ENCODE measurements at regions not wholly inside any gene's neighbourhood (a gene's known extent, or its start where the extent isn't known, plus 50 kb on each side); places are given as distances from the start of the nearest gene placed in this dataset.

DNA sequence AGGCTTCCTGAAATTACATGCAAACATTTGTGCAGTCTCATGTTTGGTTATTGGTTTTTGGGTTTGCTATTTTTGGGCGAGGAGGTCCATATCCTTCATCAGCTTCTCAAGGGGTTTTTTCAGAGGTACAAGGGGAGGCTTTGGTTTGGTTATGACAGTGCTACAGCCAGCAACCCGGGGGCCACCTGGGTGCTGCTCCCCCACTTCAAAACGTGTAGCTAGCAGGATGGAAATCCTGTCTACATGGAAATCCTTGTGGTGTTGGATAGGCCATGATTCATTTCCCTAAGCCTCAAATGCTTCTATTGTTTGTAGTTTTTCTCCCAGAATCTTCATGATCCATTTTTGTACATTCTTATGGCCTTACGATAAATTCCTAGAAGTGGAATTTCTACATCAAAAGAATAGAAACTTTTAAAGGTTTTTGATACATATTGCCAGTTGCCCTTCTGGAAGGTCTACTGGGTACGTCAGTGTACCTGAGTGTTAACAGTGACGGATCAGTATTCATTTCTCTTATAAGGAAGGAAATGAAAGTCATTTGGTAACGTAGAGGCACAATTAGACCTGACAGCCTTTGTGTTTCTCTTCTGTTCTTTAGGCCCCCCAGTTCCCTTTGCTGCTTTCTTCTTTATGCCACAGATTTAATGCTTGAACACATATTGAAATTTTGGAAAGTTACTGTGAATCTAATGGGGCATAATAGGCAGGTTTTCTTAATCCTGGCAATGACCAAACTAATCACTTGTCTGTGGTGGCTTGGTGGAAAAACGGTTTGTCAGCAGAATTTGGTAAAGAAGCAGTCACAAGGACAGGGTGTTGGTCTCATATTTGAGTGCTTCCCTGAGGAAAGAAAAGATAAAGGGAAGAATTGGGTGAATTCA is 69.7 kb upstream of the ABL1 start:
- H3K9me3 Mint-ChIP-seq: no peaks in the 10 kb centered on the region
- H3K36me3 Mint-ChIP-seq (ENCODE audit: low read depth): peaks cover 5% of the 10 kb centered on the region
- DNase-seq: no peak
- H3K27me3 Mint-ChIP-seq (ENCODE audit: low read depth, poor library complexity): peaks cover 3% of the 10 kb centered on the region
- H3K27ac Mint-ChIP-seq: peak overlapping the region; percentile 57
- no peak overlapping the region for H3K4me3 Mint-ChIP-seq
- peaks cover 64% of the 10 kb centered on the region for H3K4me1 Mint-ChIP-seq
- TF ChIP-seq CTCF (IDR thresholded peaks at IDR 0.05): no peak

DNA sequence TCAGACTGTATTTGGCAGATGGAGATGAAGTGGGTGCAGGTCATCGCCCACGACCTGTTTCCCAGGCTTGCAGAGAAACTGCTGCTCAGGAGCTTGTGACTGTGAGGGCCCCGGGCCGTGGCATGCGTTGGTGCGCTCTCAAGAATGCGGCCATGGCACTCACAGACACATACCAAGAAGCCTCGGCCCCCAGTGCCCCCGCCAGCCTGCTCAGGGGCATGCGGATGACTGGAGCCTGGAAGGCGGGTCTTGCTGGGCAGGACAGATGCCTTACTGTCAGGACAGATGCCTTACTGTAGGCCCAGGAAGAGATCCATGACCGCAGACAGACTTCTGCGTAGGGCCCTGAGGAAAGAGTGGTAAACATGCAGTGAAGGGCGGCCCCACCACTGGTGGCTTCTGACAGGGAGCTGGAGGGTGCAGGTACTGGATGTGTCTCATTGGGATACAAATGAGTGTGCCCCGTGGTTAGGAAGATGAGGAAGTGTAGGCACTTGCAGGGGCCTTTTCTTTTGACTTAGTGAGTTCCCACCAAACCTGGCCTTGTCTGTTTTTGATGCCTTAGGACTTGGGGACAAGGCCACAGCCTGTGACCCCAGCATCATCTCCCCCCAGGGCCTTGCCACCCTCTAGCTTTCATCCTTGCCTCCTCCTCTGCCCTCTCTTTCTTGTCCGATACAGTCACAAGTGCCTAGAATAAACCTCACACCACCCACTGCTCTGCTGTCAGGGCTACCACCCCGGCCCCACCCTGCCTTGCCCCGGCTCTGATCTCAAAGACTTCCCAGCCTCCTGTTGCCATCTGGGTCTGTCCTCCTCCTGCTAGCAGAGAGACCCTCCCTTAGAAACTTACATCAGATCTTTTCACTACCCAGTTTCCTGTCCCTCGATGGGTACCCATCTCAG is 68.8 kb upstream of the ABL1 start:
- DNase-seq: peak; percentile 40
- peak overlapping the region; percentile 57 for H3K27ac Mint-ChIP-seq
- H3K27me3 Mint-ChIP-seq (ENCODE audit: low read depth, poor library complexity): peaks cover 3% of the 10 kb centered on the region
- peaks cover 69% of the 10 kb centered on the region for H3K4me1 Mint-ChIP-seq
- no peaks in the 10 kb centered on the region for H3K9me3 Mint-ChIP-seq
- TF ChIP-seq CTCF (IDR thresholded peaks at IDR 0.05): no peak
- peaks cover 2% of the 10 kb centered on the region for H3K36me3 Mint-ChIP-seq (ENCODE audit: low read depth)
- H3K4me3 Mint-ChIP-seq: peak overlapping the region; percentile 51

- TF ChIP-seq CTCF (IDR thresholded peaks at IDR 0.05): no peak
- peak overlapping the region; percentile 51 for H3K4me3 Mint-ChIP-seq
- peaks cover 69% of the 10 kb centered on the region for H3K4me1 Mint-ChIP-seq
- no peaks in the 10 kb centered on the region for H3K9me3 Mint-ChIP-seq
- H3K36me3 Mint-ChIP-seq (ENCODE audit: low read depth): no peaks in the 10 kb centered on the region
- peak overlapping the region; percentile 57 for H3K27ac Mint-ChIP-seq
- DNase-seq: no peak
- H3K27me3 Mint-ChIP-seq (ENCODE audit: low read depth, poor library complexity): peaks cover 3% of the 10 kb centered on the region
These were observed 68.1 kb upstream of the ABL1 start for GRCh38 chr9:130766927-130767307.

DNA sequence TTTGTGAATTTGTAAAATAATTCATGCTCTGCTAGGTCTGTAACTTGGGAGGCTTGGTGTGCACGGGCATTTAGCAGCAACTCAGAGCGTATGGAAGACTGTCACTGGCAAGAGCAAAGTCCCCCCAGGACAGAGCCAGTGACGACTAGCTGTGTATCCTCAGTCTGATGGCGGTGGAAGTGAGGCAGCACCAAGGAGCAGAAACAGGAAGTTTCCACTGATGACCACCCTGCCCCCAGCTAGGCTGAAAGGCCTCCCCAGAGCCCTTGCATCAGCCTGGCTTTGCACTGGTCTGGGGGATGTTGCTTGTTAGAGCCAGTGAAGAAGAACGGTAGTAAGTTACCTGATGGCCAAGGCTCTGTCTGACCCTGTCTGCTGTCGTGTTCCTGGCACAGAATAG is 66.8 kb upstream of the ABL1 start:
- TF ChIP-seq CTCF (IDR thresholded peaks at IDR 0.05): no peak
- peaks cover 75% of the 10 kb centered on the region for H3K4me1 Mint-ChIP-seq
- DNase-seq: peak; percentile 42
- no peaks in the 10 kb centered on the region for H3K9me3 Mint-ChIP-seq
- H3K4me3 Mint-ChIP-seq: peak overlapping the region; percentile 19
- no peaks in the 10 kb centered on the region for H3K36me3 Mint-ChIP-seq (ENCODE audit: low read depth)
- peaks cover 3% of the 10 kb centered on the region for H3K27me3 Mint-ChIP-seq (ENCODE audit: low read depth, poor library complexity)
- H3K27ac Mint-ChIP-seq: peak overlapping the region; percentile 58

DNA sequence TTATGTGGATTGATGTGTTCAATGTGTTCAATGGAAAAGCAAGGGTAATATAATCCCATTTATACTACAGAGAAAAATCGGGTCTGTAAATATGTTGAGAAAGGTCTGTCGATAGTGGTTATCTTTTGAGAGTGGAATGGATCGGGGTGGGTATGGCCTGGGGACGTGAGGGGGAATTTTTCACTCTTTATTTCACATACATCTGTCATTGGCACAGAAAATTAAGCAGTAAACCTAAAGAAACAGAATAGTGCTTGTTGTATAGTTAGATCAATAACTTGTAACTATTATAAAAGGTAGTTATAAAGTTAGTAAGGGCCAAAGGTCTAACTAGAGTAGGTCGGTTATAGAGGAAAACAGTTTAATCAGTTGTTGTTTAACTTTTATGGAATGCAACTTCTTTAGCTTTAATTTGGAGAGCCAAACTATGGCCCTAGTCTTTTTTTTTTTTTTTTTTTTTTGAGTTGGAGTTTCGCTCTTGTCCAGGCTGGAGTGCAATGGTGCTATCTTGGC is 66.1 kb upstream of the ABL1 start:
- no peak overlapping the region for H3K4me3 Mint-ChIP-seq
- peaks cover under 1% of the 10 kb centered on the region for H3K9me3 Mint-ChIP-seq
- no peak for DNase-seq
- peak overlapping the region; percentile 58 for H3K27ac Mint-ChIP-seq
- H3K4me1 Mint-ChIP-seq: peaks cover 68% of the 10 kb centered on the region
- TF ChIP-seq CTCF (IDR thresholded peaks at IDR 0.05): no peak
- H3K36me3 Mint-ChIP-seq (ENCODE audit: low read depth): no peaks in the 10 kb centered on the region
- H3K27me3 Mint-ChIP-seq (ENCODE audit: low read depth, poor library complexity): peaks cover 3% of the 10 kb centered on the region
